NAMALWA (cell line): ENCODE measurements at regions not wholly inside any gene's neighbourhood (a gene's known extent, or its start where the extent isn't known, plus 50 kb on each side); places are given as distances from the start of the nearest gene placed in this dataset.
A peak's percentile ranks its signal among the peaks of the same experiment; 100 is the strongest.

Source experiments
- DNase-seq: peaks from one replicate; pipeline ENCODE4 v3.0.0-alpha.2; 2015; ENCODE audit warnings: low spot score

- DNase-seq, result no peak
Observed at GRCh38 chr9:109830545-109830944, 50.5 kb downstream of the PALM2AKAP2 start.

- no peak for DNase-seq
Observed at GRCh38 chr9:109831998-109832658, 52.1 kb downstream of the PALM2AKAP2 start.

- no peak for DNase-seq
Observed at GRCh38 chr9:109834855-109835254, 54.9 kb downstream of the PALM2AKAP2 start.

GRCh38 chr9:109843641-109844040 is 63.6 kb downstream of the PALM2AKAP2 start:
- no peak for DNase-seq

DNA sequence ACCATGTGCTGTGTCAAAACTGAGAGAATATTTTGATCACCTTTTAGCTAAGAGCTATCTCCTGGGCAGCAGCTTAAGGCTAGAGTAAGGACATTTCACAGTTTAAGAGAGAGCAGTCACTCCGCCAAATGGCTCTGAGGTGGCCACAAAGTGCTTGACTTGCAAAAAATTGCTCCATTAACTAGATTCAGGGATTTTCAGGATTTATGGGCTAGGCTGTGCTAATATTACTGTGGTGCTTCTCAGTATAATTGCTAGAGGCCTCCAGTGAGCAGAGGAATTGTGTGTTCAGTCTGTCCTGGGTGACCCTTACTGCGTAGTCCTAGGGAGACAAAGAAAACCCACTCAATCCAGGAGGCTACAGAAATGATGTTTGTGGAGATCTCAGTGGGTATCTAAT is 65.2 kb downstream of the PALM2AKAP2 start:
- DNase-seq, result no peak

- DNase-seq, result no peak
Observed at GRCh38 chr9:109846776-109847175, 66.8 kb downstream of the PALM2AKAP2 start.

GRCh38 chr9:109852556-109852955 is 72.6 kb downstream of the PALM2AKAP2 start:
- no peak for DNase-seq

DNA sequence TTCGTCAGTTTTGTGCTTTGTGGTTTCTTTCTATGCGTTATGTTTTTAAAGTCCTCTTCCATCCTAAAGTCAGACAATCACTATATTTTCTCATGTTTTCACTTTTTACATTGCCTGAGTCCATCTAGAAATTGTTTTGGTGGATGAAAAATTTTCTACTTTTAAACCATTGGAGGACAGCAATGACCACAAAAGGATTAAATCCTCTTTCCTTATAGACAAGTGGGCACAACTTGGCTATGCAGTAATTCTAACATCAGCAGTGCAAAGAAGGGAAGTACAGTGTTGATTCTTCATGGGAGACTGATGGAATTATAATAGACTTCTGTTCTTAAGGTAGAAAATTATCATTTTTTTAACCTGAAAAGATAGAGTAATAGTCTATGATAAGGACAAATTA is 75.5 kb downstream of the PALM2AKAP2 start:
- DNase-seq, result no peak

GRCh38 chr9:109856785-109857184 is 76.8 kb downstream of the PALM2AKAP2 start:
- DNase-seq, result no peak

- no peak for DNase-seq
Observed at GRCh38 chr9:109857336-109857735, 77.3 kb downstream of the PALM2AKAP2 start.

- DNase-seq, result peak; percentile 23
Observed at GRCh38 chr9:109859447-109859846, 79.4 kb downstream of the PALM2AKAP2 start.

- no peak for DNase-seq
Observed at GRCh38 chr9:109860521-109860920, 80.5 kb downstream of the PALM2AKAP2 start.

DNA sequence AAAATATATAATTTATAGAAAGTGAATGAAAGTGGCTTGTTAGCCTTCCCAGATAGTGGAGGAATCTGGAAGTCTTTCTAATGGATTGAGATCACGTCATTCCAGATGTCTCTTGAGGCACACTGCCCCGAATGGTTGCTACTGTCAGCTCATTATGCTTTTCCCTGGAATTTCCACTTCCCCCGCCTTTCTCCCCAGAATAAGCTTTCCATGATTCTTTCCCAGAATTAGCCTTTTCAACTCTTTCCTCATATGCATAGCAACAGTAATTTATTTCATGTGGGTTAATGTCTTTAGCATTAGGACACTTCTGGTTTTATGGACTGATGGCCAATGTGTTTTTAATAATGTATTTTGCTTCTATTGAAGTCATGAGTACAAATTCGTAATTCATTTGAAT is 81.5 kb downstream of the PALM2AKAP2 start:
- DNase-seq, result no peak

GRCh38 chr9:109861918-109862317 is 81.9 kb downstream of the PALM2AKAP2 start:
- DNase-seq, result no peak

DNA sequence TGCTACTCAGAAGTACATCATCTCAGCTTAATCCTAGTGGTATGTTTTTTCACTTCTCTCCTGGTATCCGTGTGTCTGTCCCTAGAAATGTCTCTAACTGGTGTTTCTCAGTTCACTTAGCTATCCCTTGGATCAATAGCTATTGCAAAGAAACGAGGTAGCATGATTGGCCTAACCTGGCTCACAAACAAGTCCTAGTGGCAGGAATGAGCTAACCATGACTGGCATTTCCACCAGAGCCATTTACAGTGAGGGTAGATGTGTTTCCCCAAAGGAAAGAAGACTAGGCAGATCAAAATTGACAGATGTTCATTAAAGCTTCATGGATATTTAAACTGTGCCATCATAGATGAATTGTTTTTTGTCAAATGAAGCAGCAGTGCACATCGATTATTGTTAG is 82.5 kb downstream of the PALM2AKAP2 start:
- no peak for DNase-seq

DNA sequence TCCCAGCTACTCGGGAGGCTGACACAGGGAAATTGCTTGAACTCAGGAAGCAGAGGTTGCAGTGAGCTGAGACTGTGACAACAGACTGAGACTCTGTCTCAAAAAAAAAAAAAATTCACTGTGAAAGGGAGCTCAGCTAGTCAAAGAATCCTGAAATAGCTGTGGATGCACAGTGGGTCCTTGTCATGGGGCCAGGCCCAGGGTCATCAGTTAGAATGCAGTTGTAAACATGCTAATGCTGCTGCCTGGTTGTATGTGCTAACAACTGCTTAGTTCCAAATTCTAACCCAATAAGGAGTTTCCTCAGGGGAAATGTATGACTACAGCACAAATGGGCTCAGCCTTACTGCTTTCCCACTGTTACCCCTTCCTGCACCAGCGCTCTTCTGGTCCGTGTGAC is 84.0 kb downstream of the PALM2AKAP2 start:
- no peak for DNase-seq

GRCh38 chr9:109865521-109865920 is 85.5 kb downstream of the PALM2AKAP2 start:
- DNase-seq, result no peak

- DNase-seq, result no peak
Observed at GRCh38 chr9:109868207-109868606, 88.2 kb downstream of the PALM2AKAP2 start.

DNA sequence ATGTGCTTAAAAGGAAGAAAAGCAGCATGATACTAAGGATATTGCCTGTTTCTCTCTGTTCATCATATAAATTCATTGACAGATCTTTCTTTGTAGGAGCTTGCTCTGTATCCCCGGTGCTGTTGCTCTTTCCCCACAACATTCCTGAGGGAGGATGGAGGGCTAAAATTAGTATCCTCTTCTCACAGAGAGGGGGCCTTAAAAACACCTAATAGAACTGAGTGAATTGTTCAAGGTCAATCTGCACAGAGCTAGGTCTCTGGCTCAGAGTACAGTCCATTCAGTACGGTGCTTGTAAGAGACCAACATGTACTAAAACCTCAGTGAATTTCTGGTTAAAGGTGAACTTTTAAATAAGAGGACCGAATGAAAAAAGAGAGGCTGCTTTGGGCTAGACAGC is 88.7 kb downstream of the PALM2AKAP2 start:
- no peak for DNase-seq

GRCh38 chr9:109870365-109870764 is 90.4 kb downstream of the PALM2AKAP2 start:
- DNase-seq, result no peak

- DNase-seq, result no peak
Observed at GRCh38 chr9:109872901-109873300, 92.9 kb downstream of the PALM2AKAP2 start.

- DNase-seq, result no peak
Observed at GRCh38 chr9:109875495-109876129, 95.6 kb downstream of the PALM2AKAP2 start.

DNA sequence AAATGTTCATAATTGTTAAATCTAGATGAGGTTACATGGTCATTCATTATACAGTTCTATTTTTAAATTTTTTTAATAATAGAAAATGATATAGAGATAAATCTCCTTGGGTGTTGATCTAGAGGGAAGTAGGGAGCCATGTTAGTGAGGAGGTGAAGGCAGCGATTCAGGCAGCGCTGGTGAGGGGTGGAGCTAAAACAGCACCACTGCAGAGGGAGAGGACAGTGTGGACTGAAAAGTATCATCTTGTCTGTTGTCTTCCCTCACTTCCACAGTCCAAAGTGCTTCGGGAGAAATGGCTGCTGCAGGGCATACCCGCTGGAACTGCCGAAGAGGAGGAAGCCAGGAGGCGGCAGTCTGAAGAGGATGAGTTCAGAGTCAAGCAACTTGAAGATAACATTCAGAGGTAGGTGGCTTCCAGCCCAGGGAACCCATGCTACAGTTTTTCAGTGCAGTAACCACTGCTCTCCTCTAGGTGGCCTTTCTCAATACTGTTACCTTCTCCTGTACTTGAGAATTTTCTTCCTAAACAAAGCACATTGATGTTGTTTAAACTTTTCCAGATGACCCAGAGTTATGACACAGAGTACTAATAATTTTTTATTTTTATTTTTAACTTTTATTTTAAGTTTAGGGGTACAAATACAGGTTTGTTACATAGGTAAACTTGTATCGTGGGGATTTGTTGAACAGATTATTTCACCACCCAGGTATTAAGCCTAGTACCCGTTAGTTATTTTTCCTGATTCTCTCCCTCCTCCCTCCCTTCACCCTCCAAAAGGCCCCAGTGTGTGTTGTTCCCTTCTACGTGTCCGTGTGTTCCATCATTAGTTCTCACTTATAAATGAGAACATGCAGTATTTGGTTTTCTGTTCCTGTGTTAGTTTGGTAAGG is 100.5 kb downstream of the PALM2AKAP2 start:
- DNase-seq, result peak; percentile 73
